CD4-positive, alpha-beta T cell treated with Interleukin-10 for 1 hour (primary cell): ENCODE measurements at regions not wholly inside any gene's neighbourhood (a gene's known extent, or its start where the extent isn't known, plus 50 kb on each side); places are given as distances from the start of the nearest gene placed in this dataset.
"Not testable (repeated sequence)": the region's sequence is repeated elsewhere in the genome, so short reads cannot be mapped to it uniquely, and the experiment has no call there.

ENCODE experiments used
- DNase-seq: peaks from one replicate; pipeline ENCODE4 v3.0.0-alpha.2; 2020

DNA sequence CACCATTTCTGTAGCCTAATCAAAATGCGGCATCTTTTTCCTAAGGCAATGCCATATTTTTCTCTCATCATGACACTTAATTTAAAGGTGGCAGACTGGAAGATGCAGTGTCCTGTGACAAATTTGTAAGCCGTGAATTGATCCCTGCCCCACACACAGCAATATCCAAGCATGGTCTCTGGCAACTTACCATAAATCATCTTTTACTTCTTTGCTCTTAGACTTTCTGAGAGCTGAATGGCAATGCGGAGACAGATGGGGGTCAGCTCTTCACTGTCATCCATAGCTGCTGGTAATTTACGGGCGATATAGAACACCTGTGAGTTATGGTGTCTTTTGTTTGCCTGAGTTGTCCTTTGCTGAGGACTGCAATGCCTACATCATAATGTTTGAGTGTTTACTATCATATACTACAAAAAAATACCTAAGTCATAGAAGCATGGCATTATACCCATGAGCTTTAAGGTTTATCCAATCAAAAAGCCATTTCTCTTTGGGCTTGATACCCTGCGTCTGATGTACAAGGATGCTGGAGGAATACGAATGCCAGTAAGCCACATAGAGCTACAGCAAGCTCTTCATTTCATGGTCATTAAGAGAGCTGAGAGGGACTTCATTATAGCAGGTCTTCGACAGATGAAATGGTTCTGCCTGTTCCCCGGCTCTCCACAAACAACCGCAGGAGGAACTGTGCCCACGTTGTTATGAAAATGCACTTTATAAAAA lies 148.1 kb downstream of the TRIML1 start:
- DNase-seq, result no peak

DNA sequence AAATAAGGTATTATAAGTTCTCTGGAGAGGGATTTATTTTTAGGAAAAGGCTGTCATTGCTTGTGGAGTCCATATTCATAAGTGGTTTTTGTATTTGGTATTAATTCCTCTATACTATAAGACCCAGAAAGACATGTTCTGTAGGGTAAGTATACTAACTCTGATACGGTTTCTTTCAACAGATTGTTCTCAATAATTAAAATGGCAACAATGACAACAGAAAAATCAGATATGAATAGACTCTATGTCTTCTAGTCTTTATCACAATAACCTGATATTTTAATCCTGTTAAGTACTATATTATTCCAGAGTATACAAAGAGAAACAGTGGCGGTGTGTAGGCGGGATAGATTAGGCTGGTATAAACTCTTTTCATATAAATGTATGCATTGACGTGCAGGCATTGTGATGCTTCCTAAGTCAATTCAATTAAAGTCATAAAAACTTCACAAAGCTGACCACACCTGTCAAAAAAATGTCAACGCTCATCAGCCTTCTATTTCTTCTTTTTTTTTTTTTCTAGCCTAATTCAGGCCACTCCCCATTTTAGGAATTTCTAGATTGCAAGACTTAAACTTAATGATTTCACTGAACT lies 150.4 kb downstream of the TRIML1 start:
- DNase-seq, result no peak

DNA sequence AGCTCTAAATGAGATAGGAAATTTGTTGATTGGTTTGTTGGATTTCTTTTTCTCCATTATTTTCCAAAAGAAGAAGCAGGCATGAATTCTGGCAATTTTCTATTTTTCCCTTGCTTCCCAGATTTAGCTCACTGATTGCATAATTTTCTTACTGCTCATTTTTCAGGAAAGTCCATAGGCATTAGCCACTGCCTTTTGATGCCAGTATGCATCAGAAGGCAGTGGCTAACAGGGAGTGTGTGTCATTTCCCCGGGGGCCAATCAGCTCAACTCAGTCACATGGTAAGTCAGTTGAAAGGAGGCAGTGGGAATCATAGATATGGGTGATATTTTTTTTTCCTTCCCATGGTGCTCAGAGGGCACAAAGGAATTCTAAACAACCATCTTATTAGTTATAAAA lies 156.7 kb downstream of the TRIML1 start:
- DNase-seq, result no peak

DNA sequence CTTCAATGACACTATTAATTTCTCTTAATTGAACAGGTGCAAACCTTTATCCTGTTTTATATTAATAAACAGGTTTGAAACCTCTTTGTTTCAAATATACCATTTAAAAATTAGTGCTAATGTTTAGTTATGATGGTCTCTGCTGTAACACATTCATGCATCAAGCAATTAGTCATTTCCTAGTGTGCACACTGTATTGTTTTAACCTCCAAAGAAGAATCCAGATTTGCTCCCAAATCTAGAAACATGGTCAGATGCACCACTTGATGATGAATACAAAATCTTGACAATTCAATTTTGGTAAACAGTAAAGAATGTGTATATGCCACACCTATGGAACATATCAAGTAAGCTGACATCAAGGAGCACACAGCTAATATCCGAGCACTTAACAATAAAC lies 157.1 kb downstream of the TRIML1 start:
- DNase-seq, result no peak

DNA sequence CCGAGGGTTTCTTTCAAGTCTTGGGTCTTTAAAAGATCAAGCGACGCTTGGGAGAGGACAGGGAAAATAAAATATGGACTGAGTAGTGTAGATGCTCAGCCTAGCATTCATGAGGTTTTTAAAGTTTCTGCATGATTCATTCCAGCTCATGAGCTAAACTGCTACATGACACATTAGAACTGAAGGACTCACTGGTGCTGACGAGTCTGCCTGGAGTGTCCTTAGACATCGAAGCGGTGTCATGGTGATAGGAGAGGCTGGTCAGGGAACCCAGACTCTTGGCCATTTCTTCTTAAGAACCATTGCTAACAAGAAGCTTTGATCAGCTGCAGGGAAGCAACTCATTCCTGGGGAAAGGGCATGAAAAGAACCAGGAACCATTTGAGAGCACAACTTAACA lies 158.6 kb downstream of the TRIML1 start:
- DNase-seq, result no peak

DNA sequence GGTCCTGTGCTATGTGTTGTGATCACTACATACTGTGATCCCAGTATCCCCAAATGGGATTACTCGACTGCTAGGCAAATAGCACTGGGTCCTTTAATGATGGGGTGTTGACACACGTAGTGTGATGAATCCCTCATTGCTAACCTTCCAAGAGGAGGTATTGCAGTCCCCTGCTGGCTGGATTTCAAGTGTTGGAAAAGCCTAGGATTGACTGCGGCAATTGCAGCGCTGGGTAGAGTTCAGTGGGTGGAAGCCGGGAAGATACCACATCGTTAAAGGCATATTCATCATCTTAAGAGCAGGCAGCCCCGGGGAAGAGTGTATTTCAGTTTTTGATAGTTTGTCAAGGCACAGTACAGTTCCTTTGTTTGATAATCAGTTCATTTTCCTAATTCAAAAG lies 159.9 kb downstream of the TRIML1 start:
- DNase-seq, result no peak

DNA sequence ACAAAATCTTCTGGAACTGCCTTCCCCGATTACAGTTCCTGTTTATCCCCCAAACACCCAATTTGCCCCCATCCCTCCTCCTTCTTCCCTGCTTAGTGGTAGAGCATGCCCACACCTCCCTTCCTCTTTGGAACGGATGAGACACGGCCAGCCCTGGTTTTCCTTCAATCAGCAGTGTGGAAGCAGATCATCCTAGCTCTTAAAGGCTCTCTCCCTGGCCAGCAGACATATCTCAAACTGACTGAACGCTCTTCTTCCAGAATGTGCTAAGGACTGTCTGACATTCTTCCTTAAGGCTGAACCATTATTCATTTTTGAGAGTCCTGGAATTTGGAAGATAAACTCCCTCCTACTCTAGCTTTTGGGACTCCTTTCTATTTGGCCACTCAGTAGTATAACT lies 161.1 kb downstream of the TRIML1 start:
- DNase-seq, result no peak

DNA sequence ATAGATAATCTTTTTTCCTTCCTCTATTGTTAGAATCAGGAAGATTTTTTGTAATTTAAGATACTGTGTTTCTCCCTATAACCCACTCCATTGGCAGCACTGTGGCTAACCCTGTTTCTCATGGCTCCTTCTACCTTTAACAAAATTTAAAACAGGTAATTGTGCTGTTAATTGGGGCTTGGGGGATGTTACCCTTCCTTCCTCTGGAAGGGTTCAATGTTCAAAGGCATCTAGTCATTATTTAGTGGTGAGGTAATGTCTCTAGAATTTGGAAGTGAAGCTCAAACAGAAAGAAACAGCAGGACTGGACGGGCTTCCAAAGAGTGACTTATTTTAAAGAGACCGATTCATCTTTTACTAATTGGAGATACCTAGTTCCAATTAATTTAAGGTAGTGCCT lies 166.4 kb downstream of the TRIML1 start:
- no peak for DNase-seq

DNA sequence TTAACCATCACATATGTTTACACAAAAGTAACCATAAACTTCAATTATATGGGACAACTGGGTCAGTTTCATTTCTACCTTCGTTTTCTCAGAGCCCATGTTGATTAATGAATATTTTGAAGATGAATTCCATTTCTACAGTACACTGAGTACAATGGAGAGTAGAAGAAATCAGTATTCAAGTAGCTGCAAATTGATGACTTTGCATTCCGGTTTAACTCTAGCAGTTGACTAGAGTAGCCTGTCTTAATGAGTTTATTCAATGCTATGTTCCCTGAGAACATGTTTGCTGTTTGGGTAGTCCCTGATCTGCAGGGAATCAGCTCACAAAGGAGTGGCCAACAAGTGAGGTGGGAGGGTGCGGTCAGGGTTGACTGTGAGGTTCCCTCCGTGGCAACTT lies 168.3 kb downstream of the TRIML1 start:
- no peak for DNase-seq

DNA sequence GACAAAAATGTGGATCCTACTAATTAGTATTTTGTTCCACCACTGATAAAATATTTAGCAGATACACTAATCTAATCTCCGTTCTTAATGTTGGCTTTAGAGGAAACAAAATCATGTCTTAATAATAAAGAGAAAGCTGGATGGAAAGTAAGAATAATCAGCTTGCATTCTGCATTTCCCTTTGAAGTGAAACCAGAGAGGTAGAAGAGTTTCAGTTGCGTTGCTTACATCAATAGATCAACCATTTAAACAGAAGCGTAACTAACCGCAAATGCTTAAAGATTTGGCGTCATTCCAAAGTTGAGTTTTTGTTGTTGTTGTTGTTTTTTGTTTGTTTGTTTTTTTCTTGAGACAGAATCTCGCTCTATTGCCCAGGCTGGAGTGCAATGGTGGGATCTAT lies 168.9 kb downstream of the TRIML1 start:
- DNase-seq, result no peak

DNA sequence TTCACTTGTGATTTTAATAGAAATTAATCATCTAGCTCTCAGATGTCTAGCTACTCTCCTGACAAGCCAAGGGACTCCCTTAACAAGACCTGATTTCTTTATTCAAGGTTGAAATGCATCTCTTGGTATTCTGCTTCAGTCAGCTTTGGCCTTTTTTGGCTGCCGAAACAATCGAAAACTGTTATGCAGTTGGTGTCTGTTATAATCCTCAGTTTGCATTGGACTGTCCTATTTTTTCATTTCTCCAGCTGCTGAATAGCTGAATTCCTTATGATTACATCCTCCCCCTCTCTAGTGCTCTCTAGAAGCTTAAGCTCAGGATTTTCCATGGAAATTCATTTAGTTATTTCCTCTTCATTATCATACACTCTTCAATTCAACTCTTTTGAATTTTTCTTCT lies 177.2 kb downstream of the TRIML1 start:
- DNase-seq, result no peak

DNA sequence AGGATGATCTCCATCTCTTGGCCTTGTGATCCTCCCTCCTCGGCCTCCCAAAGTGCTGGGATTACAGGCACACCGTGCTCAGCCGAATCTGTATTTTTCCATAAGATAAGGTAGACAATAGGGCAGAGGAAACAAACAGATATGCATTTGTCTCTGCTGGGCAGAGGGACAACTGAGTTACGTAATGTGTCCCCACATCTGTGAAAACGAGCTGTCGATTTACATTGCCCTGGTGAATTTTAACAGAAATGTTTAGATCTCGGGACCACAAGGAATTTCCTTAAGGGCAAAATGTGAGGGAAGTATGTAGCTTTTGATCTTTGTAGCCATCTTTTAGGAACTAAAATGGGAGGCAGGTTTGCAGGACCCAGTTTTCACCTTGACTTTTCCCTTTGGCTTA lies 189.7 kb downstream of the TRIML1 start:
- no peak for DNase-seq

DNA sequence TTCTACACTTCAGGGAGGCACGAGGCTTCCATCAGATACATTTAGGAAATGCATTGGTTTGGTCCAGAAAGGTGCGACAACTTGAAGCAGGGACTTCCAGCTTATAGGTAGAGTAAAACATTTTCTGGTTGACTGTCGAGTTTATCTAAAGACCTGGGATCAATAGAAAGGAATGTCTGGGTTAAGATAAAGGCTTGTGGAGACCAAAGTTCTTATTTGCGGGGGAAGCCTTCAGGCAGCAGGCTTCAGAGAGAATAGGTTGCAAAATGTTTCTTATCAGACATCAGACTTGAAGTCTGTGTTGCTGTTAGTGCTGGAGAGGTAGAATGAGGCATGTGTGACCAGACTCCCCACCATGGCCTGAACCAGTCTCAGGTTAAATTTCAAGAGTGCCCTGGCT lies 190.3 kb downstream of the TRIML1 start:
- DNase-seq, result no peak

DNA sequence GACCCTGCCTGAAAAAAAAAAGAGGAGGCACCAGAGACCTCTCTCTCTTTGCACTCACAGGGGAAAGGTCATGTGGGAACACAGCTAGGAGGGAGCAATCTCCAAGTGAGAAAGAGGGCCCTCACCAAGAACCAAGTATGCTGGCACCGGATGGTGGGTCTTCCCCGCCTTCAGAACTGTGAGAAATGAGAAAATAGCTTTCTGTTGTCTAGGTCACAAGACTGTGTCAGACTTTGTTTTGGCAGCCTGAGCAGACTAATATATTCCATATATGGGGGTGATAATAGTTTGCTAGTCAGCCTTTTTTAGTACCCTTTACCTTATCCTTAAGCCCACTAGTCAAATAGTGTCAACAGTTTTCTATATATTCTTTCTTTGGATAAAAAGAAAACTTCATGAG lies 193.0 kb downstream of the TRIML1 start:
- DNase-seq, result no peak

DNA sequence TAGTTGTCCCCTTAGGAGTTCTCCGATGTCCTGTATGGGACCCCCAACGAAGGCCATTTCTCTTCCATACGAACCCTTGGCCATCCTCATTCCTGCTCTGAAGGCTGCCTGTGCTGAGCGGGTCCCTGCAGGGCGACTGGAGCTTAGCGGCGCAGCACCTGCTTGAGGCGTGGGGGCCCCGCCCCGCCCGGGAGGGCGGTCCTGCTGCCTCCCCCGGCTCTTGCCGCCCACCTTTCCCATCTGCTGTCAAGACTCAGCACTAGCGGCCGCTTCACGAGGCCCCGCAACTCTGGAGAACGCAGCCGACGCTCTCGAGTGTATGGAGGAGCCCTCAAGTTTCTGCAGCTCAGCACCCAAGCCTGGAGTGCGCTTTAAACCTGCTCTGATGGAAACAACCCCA lies 197.7 kb downstream of the TRIML1 start:
- no peak for DNase-seq

DNA sequence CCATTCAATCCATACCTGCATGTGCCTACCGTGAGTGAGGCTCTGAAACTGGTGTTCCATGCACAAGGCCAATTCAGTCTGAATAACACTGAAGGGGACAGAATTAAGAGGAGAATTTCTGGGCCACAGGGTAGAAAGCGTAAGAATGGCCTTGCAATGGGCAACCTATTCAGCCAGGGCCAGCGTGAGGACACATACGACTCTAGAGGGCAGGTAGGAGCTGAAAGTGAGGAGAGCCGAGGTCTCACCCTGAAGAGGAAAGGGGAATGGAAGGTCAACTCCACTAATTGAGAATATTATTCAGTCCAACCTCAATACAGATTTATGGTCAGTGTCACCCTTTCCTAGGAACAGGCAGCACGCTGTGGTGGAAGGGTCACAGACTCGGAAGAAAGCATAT lies 202.2 kb downstream of the TRIML1 start:
- DNase-seq, result no peak

DNA sequence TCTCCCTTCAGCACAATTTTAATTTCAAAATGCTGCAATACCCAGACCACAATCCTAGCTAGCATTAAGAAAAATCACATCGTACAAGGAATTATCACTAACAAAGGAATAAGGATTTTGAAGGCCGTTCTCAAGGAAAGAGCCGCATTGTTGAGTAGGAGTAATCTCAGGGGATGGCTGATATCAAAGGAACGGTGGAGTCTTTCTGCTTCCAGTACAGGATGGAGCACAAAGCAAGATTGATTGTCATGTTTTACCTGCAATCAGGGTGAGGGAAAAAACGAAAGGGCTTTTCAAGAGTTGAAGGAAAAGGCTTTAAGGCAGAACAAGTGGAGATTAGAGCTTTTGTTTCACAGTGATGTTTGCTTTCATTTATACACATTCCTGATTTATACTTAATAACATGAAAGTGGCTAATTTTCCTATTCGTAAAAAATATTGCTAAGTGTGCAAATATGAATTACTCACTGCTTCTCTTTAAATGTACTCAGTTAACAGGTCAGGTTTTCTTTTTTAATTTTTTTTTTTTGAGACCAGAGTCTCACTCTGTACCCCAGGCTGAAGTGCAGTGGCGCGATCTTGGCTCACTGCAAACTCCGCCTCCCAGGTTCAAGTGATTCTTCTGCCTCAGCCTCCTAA lies 207.0 kb downstream of the TRIML1 start:
- DNase-seq, result no peak

DNA sequence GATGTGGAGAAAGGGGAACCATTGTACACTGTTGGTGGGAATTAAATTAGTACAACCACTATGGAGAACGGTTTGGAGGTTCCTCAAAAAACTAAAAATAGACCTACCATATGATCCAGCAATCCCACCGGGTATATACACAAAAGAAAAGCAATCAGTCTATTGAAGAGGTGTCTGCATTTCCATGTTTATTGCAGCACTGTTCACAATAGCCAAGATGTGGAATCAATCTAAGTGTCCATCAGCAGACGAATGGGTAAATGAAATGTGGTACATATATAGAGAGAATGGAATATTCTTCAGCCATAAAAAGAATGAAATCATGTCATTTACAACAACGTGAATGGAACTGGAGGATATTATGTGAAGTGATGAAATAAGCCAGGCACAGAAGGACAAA lies 208.1 kb downstream of the TRIML1 start:
- no peak for DNase-seq

DNA sequence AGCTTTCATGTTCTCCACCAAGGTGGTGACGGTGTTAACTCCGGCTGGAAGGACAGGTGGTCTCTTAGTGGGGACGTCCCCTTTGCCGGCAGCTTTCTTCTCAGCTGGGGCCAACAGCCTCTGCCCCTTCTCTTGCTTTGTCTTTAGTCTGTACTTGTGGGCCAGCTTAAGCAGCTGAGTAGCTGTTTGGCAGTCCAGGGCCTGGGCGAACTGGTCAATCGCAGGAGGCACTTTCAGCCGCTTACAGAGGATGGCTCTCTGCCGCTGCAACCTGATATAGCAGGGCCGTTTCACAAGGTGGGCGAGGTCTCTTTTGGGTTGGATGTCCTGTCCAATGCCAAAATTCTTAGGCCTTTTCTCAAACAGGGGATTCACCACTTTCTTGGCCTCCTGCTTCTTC lies 210.3 kb downstream of the TRIML1 start:
- DNase-seq, result not testable (repeated sequence)

DNA sequence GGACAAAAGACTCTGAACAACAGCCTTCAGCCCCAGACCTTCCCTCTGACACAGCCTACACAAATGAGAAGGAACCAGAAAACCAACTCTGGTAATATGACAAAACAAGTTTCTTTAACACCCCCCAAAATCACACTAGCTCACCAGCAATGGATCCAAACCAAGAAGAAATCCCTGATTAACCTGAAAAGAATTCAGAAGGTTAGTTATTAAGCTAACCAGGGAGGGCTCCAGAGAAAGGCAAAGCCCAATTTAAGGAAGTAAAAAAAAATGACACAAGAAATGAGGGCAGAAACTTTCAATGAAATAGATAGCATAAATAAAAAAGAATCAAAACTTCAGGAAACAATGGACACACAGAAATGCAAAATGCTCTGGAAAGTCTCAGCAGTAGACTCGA lies 224.0 kb downstream of the TRIML1 start:
- no peak for DNase-seq

DNA sequence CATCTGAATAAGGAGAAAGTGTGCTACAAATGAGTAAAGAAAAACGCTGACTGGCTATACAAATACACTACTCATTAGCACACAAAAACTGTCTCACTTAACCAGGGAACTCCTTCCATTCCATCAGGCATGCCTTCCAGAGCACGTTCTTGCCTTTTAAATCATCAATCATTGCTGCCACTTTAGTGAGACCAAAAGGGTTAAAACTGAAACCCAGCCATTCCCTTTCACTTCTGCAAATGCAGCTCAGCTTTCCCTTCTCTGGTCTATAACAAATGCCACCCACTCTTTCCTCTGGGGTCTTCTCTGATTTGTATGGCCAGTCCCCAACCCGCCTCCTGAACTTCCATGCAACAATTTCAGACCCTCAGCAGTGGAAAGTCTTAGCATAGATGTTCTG lies 231.5 kb downstream of the TRIML1 start:
- DNase-seq, result no peak

DNA sequence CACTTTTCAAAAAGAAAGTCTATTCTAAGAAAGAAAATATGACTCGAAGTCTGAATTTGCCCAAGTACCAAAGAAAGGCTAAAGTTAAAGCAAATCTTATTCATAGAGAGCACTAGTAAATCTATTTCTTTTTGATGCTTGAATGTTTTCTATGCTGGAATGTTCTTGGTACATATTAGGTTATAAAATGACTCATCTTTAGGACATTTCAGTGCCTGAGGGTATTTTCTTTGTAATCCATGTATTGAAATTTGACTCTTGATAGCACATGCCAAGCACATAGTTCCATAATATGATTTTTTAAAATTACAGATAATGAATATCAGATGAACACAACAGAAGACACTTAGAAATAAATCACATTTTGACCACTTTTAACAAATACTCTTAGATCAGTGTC lies 232.8 kb downstream of the TRIML1 start:
- DNase-seq, result no peak

DNA sequence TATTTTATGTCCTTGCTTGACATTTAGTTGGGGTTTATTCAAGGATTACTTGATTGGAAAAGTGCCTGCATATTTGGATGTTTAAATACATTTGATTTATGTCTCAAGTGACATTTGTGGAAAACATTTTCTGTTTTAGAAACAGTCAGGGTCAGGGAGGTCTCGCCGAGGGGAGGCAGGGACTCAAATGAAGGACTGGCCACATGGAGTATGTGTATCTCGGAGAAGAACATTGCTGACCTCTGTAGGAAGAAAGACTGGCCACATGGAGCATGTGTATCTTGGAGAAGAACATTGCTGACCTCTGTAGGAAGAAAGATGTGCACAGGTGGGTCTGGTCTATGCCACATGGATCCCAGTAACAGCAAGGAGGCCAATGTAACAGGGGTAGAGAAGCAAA lies 233.6 kb downstream of the TRIML1 start:
- no peak for DNase-seq

DNA sequence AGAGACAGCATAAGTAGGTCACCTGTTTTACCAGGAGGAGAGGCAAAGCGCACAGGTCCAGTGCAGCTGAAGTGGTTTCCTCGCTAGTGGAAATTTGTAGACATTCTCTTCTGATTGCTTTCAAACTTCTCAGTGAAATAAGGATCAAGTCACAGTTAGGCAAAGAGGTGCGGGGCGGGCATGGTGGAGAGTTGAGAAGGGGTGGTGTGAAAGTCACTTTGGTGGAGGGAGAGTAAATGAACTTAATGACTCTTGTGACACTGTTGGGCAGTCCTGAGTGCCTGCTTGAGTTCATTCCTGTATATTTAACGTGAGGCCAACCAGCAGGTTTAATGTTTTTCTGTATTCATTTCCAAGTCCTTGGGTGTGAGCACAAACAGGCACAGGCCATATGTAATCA lies 235.6 kb downstream of the TRIML1 start:
- no peak for DNase-seq

DNA sequence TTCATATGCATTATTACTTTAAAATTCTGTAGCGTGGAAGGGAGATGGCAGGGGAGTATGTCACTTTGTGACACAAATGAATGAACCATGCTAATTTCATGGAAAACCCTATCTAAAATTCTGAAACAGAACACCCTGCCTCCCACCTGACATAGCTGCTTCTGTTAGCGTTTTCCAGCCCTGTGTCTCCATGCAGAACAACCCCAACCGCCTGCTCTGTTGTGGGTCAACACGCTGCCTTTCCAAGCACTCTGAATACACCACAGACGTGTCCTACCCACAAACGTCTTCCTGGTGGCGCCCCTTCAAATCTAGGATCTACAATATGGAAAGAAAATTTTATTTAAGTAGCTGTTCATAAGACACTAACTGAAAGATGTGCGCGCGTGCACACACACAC lies 238.6 kb downstream of the TRIML1 start:
- DNase-seq, result no peak
